22Rv1 (cell line): ENCODE measurements at regions not wholly inside any gene's neighbourhood (a gene's known extent, or its start where the extent isn't known, plus 50 kb on each side); places are given as distances from the start of the nearest gene placed in this dataset.

Source experiments
- CTCF ChIP-seq: fragments of 450-650 bp; IDR thresholded peaks from 2 replicates; pipeline ENCODE4 v1.5.1; 2017; ENCODE audit warnings: mild to moderate bottlenecking
- ZFX ChIP-seq: fragments of 450-650 bp; IDR thresholded peaks from 2 replicates; pipeline ENCODE4 v1.6.1; 2017; ENCODE audit warnings: antibody characterized with exemption, borderline replicate concordance

- TF ChIP-seq CTCF (no peak), ZFX (no peak)
These were observed 793.1 kb downstream of the CDH9 start for GRCh38 chr5:26245321-26245720.
